GM23338 (cell line): ENCODE measurements at regions not wholly inside any gene's neighbourhood (a gene's known extent, or its start where the extent isn't known, plus 50 kb on each side); places are given as distances from the start of the nearest gene placed in this dataset.

ENCODE experiments used
- ATAC-seq: fragments of 200-7000 bp; cut with Tn5 transposase; 3 replicates; pipeline ENCODE4 v1.9.1; 2020
- DNase-seq: peaks from one replicate; pipeline ENCODE4 v3.0.0-alpha.2; 2015; ENCODE audit warnings: low spot score
- H2AFZ ChIP-seq: fragments of 200-600 bp; sonication (generic); 2 replicates; pipeline ENCODE4 v1.8.0; 2016; ENCODE audit warnings: antibody characterized with exemption, mild to moderate bottlenecking, moderate library complexity
- H3F3A ChIP-seq: fragments of 200-600 bp; sonication (generic); replicated peaks from 2 replicates; pipeline ENCODE4 v1.8.0; 2017; ENCODE audit warnings: antibody characterized with exemption, mixed run types, low read depth
- H3K27ac ChIP-seq: fragments of 200-600 bp; sonication (generic); 2 replicates; pipeline ENCODE4 v1.6.1; 2016; ENCODE audit warnings: low read depth
- H3K27me3 ChIP-seq: fragments of 200-600 bp; sonication (generic); 2 replicates; pipeline ENCODE4 v1.8.0; 2016; ENCODE audit warnings: mild to moderate bottlenecking, mixed run types, moderate library complexity; ENCODE audit not compliant: insufficient read depth
- H3K36me3 ChIP-seq: fragments of 200-600 bp; sonication (generic); 2 replicates; pipeline ENCODE4 v1.8.0; 2016; ENCODE audit warnings: mild to moderate bottlenecking; ENCODE audit not compliant: insufficient read depth
- H3K4me1 ChIP-seq: fragments of 200-600 bp; sonication (generic); 2 replicates; pipeline ENCODE4 v1.8.0; 2016; ENCODE audit warnings: mild to moderate bottlenecking, moderate library complexity; ENCODE audit not compliant: insufficient read depth
- H3K4me2 ChIP-seq: fragments of 200-600 bp; sonication (generic); 2 replicates; pipeline ENCODE4 v1.7.1; 2017; ENCODE audit warnings: mixed run types
- H3K4me3 ChIP-seq: fragments of 200-600 bp; sonication (generic); 2 replicates; pipeline ENCODE4 v1.6.1; 2016; ENCODE audit warnings: mixed run types
- H3K79me2 ChIP-seq: fragments of 200-600 bp; sonication (generic); replicated peaks from 2 replicates; pipeline ENCODE4 v1.8.0; 2017; ENCODE audit warnings: mild to moderate bottlenecking; ENCODE audit not compliant: insufficient read depth
- H3K9me2 ChIP-seq: fragments of 200-600 bp; sonication (generic); 2 replicates; pipeline ENCODE4 v1.8.0; 2017; ENCODE audit not compliant: insufficient read depth
- H4K20me1 ChIP-seq: fragments of 200-600 bp; sonication (generic); replicated peaks from 2 replicates; pipeline ENCODE4 v1.8.0; 2017; ENCODE audit warnings: mild to moderate bottlenecking; ENCODE audit not compliant: insufficient read depth
- H3K27ac Mint-ChIP-seq: 2 replicates; pipeline ENCODE4 v1.8.0; 2020; ENCODE audit warnings: inconsistent platforms, mild to moderate bottlenecking, moderate library complexity, mixed read lengths
- H3K27me3 Mint-ChIP-seq: 3 replicates; pipeline ENCODE4 v1.8.0; 2022; ENCODE audit warnings: low read depth, mild to moderate bottlenecking, moderate library complexity, mixed read lengths, inconsistent platforms; ENCODE audit not compliant: insufficient read depth, poor library complexity
- H3K36me3 Mint-ChIP-seq: 3 replicates; pipeline ENCODE4 v1.8.0; 2021; ENCODE audit warnings: low read depth, mild to moderate bottlenecking, inconsistent platforms, moderate library complexity, mixed read lengths
- H3K4me1 Mint-ChIP-seq: 3 replicates; pipeline ENCODE4 v1.8.0; 2020; ENCODE audit warnings: mild to moderate bottlenecking, inconsistent platforms, mixed read lengths
- H3K4me3 Mint-ChIP-seq: 3 replicates; pipeline ENCODE4 v1.8.0; 2021; ENCODE audit warnings: moderate library complexity, mild to moderate bottlenecking, inconsistent platforms, mixed read lengths
- H3K9me3 Mint-ChIP-seq: 3 replicates; pipeline ENCODE4 v1.8.0; 2020; ENCODE audit warnings: moderate library complexity, mild to moderate bottlenecking, inconsistent platforms, mixed read lengths
- CREB1 ChIP-seq: fragments of 250-450 bp; sonication (Bioruptor Pico); IDR thresholded peaks from 2 replicates; pipeline ENCODE4 v1.5.0; 2020; ENCODE audit warnings: low read depth, mild to moderate bottlenecking, moderate library complexity
- ETS1 ChIP-seq: IDR thresholded peaks from 2 replicates; pipeline ENCODE4 v1.6.1; 2016; ENCODE audit warnings: antibody characterized with exemption
- EZH2 ChIP-seq: fragments of 200-600 bp; sonication (generic); IDR thresholded peaks from one replicate; pipeline ENCODE4 v1.8.0; 2017; ENCODE audit warnings: antibody characterized with exemption, mild to moderate bottlenecking, low read depth; ENCODE audit not compliant: unreplicated experiment
- EZH2phosphoT487 ChIP-seq: fragments of 200-600 bp; sonication (generic); IDR thresholded peaks from one replicate; pipeline ENCODE4 v1.8.1; 2018; ENCODE audit warnings: antibody characterized with exemption; ENCODE audit not compliant: unreplicated experiment
- JUNB ChIP-seq: IDR thresholded peaks from one replicate; pipeline ENCODE4 v1.6.1; 2016; ENCODE audit warnings: antibody characterized with exemption; ENCODE audit not compliant: unreplicated experiment
- NANOG ChIP-seq: IDR thresholded peaks from 2 replicates; pipeline ENCODE4 v1.6.1; 2016; ENCODE audit warnings: antibody characterized with exemption, borderline replicate concordance
- POLR2AphosphoS5 ChIP-seq: IDR thresholded peaks from 2 replicates; pipeline ENCODE4 v1.6.1; 2016; ENCODE audit warnings: antibody characterized with exemption, low read depth
- STAT1 ChIP-seq: IDR thresholded peaks from one replicate; pipeline ENCODE4 v1.6.1; 2016; ENCODE audit warnings: antibody characterized with exemption; ENCODE audit not compliant: unreplicated experiment
- ZNF114 ChIP-seq: fragments of 250-450 bp; sonication (Bioruptor Pico); IDR thresholded peaks from 2 replicates; pipeline ENCODE4 v1.5.0; 2020; ENCODE audit warnings: mild to moderate bottlenecking, moderate library complexity
- ZNF331 ChIP-seq: fragments of 250-450 bp; sonication (Bioruptor Pico); IDR thresholded peaks from 2 replicates; pipeline ENCODE4 v1.5.0; 2020; ENCODE audit warnings: low read depth, mild to moderate bottlenecking, moderate library complexity
- TF ChIP-seq, protein P1 (sequence below): fragments of 250-450 bp; sonication (Bioruptor Pico); IDR thresholded peaks from 2 replicates; pipeline ENCODE4 v1.5.0; 2020; ENCODE audit warnings: mild to moderate bottlenecking, moderate library complexity
- TF ChIP-seq, protein P2 (sequence below), 2 experiments: fragments of 200-600 bp in 1 of 2; sonication (generic) in 1 of 2; conservative IDR thresholded peaks; 2 replicates each; pipeline versions ENCODE4 v1.5.1 to v1.6.1; 2016 to 2017; ENCODE audit warnings: antibody characterized with exemption in 2 of 2, low read depth in 2 of 2, mild to moderate bottlenecking in 2 of 2, moderate library complexity in 1 of 2
- TF ChIP-seq, protein P3 (sequence below): IDR thresholded peaks from one replicate; pipeline ENCODE4 v1.6.1; 2018; ENCODE audit warnings: antibody characterized with exemption; ENCODE audit not compliant: unreplicated experiment

- ATAC-seq (no peak), DNase-seq (no peak)
- H3K27me3 Mint-ChIP-seq: no peaks in the 10 kb centered on the region
- Histone ChIP-seq H3K4me1 (no peaks in the 10 kb centered on the region), H3K4me2 (no peak overlapping the region), H2AFZ (no peak overlapping the region), H3K27me3 (no peaks in the 10 kb centered on the region), H3K4me3 (no peak overlapping the region), H3K9me2 (no peaks in the 10 kb centered on the region; the same call in 1 of the 2 replicates), H4K20me1 (no peaks in the 10 kb centered on the region), H3K36me3 (no peaks in the 10 kb centered on the region), H3F3A (no peaks in the 10 kb centered on the region), H3K27ac (no peak overlapping the region), H3K79me2 (no peaks in the 10 kb centered on the region)
- TF ChIP-seq NANOG: no peak
- no peak for TF ChIP-seq JUNB
- TF ChIP-seq CREB1: no peak
- TF ChIP-seq POLR2AphosphoS5: no peak
- TF ChIP-seq, protein P1, sequence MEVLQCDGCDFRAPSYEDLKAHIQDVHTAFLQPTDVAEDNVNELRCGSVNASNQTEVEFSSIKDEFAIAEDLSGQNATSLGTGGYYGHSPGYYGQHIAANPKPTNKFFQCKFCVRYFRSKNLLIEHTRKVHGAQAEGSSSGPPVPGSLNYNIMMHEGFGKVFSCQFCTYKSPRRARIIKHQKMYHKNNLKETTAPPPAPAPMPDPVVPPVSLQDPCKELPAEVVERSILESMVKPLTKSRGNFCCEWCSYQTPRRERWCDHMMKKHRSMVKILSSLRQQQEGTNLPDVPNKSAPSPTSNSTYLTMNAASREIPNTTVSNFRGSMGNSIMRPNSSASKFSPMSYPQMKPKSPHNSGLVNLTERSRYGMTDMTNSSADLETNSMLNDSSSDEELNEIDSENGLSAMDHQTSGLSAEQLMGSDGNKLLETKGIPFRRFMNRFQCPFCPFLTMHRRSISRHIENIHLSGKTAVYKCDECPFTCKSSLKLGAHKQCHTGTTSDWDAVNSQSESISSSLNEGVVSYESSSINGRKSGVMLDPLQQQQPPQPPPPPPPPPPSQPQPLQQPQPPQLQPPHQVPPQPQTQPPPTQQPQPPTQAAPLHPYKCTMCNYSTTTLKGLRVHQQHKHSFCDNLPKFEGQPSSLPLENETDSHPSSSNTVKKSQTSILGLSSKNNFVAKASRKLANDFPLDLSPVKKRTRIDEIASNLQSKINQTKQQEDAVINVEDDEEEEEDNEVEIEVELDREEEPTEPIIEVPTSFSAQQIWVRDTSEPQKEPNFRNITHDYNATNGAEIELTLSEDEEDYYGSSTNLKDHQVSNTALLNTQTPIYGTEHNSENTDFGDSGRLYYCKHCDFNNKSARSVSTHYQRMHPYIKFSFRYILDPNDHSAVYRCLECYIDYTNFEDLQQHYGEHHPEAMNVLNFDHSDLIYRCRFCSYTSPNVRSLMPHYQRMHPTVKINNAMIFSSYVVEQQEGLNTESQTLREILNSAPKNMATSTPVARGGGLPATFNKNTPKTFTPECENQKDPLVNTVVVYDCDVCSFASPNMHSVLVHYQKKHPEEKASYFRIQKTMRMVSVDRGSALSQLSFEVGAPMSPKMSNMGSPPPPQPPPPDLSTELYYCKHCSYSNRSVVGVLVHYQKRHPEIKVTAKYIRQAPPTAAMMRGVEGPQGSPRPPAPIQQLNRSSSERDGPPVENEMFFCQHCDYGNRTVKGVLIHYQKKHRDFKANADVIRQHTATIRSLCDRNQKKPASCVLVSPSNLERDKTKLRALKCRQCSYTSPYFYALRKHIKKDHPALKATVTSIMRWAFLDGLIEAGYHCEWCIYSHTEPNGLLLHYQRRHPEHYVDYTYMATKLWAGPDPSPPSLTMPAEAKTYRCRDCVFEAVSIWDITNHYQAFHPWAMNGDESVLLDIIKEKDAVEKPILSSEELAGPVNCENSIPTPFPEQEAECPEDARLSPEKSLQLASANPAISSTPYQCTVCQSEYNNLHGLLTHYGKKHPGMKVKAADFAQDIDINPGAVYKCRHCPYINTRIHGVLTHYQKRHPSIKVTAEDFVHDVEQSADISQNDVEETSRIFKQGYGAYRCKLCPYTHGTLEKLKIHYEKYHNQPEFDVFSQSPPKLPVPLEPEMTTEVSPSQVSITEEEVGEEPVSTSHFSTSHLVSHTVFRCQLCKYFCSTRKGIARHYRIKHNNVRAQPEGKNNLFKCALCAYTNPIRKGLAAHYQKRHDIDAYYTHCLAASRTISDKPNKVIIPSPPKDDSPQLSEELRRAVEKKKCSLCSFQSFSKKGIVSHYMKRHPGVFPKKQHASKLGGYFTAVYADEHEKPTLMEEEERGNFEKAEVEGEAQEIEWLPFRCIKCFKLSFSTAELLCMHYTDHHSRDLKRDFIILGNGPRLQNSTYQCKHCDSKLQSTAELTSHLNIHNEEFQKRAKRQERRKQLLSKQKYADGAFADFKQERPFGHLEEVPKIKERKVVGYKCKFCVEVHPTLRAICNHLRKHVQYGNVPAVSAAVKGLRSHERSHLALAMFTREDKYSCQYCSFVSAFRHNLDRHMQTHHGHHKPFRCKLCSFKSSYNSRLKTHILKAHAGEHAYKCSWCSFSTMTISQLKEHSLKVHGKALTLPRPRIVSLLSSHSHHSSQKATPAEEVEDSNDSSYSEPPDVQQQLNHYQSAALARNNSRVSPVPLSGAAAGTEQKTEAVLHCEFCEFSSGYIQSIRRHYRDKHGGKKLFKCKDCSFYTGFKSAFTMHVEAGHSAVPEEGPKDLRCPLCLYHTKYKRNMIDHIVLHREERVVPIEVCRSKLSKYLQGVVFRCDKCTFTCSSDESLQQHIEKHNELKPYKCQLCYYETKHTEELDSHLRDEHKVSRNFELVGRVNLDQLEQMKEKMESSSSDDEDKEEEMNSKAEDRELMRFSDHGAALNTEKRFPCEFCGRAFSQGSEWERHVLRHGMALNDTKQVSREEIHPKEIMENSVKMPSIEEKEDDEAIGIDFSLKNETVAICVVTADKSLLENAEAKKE (CRISPR knock-in tag): no peak
- TF ChIP-seq STAT1: no peak
- TF ChIP-seq, protein P2, sequence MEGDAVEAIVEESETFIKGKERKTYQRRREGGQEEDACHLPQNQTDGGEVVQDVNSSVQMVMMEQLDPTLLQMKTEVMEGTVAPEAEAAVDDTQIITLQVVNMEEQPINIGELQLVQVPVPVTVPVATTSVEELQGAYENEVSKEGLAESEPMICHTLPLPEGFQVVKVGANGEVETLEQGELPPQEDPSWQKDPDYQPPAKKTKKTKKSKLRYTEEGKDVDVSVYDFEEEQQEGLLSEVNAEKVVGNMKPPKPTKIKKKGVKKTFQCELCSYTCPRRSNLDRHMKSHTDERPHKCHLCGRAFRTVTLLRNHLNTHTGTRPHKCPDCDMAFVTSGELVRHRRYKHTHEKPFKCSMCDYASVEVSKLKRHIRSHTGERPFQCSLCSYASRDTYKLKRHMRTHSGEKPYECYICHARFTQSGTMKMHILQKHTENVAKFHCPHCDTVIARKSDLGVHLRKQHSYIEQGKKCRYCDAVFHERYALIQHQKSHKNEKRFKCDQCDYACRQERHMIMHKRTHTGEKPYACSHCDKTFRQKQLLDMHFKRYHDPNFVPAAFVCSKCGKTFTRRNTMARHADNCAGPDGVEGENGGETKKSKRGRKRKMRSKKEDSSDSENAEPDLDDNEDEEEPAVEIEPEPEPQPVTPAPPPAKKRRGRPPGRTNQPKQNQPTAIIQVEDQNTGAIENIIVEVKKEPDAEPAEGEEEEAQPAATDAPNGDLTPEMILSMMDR (conservative IDR thresholded peaks at IDR 0.05; ENCODE audit: low read depth in 2 of 2): no peak
- no peak for TF ChIP-seq EZH2phosphoT487
- no peak for TF ChIP-seq ETS1
- TF ChIP-seq ZNF331: no peak
- no peak for TF ChIP-seq EZH2
- no peak for TF ChIP-seq ZNF114 (CRISPR knock-in tag)
- TF ChIP-seq, protein P3, sequence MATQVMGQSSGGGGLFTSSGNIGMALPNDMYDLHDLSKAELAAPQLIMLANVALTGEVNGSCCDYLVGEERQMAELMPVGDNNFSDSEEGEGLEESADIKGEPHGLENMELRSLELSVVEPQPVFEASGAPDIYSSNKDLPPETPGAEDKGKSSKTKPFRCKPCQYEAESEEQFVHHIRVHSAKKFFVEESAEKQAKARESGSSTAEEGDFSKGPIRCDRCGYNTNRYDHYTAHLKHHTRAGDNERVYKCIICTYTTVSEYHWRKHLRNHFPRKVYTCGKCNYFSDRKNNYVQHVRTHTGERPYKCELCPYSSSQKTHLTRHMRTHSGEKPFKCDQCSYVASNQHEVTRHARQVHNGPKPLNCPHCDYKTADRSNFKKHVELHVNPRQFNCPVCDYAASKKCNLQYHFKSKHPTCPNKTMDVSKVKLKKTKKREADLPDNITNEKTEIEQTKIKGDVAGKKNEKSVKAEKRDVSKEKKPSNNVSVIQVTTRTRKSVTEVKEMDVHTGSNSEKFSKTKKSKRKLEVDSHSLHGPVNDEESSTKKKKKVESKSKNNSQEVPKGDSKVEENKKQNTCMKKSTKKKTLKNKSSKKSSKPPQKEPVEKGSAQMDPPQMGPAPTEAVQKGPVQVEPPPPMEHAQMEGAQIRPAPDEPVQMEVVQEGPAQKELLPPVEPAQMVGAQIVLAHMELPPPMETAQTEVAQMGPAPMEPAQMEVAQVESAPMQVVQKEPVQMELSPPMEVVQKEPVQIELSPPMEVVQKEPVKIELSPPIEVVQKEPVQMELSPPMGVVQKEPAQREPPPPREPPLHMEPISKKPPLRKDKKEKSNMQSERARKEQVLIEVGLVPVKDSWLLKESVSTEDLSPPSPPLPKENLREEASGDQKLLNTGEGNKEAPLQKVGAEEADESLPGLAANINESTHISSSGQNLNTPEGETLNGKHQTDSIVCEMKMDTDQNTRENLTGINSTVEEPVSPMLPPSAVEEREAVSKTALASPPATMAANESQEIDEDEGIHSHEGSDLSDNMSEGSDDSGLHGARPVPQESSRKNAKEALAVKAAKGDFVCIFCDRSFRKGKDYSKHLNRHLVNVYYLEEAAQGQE: no peak
- no peaks in the 10 kb centered on the region for H3K36me3 Mint-ChIP-seq
- H3K4me3 Mint-ChIP-seq: no peak overlapping the region
- H3K27ac Mint-ChIP-seq: no peak overlapping the region
- H3K4me1 Mint-ChIP-seq: no peaks in the 10 kb centered on the region
- H3K9me3 Mint-ChIP-seq: no peaks in the 10 kb centered on the region
Measured at GRCh38 chr5:21154526-21154925, 1166.5 kb upstream of the CDH18 start.
